Esophagus (tissue), 2 donors: ENCODE measurements at regions not wholly inside any gene's neighbourhood (a gene's known extent, or its start where the extent isn't known, plus 50 kb on each side); places are given as distances from the start of the nearest gene placed in this dataset.

ENCODE experiments used
- H3K27ac ChIP-seq, 2 donors: one replicate each; pipeline ENCODE4 v1.5.1; 2013; ENCODE audit warnings: low read depth in 2 of 2, mild to moderate bottlenecking in 2 of 2, inconsistent platforms in 1 of 2, low read length in 1 of 2, moderate library complexity in 1 of 2
- H3K27me3 ChIP-seq, 2 donors: one replicate each; pipeline ENCODE4 v1.6.1; 2013; ENCODE audit warnings: low read length in 2 of 2, control low read depth in 1 of 2, mild to moderate bottlenecking in 1 of 2; ENCODE audit not compliant: insufficient read depth in 2 of 2, control insufficient read depth in 1 of 2
- H3K36me3 ChIP-seq, 2 donors: one replicate each; pipeline ENCODE4 v1.6.1; 2013; ENCODE audit warnings: low read length in 1 of 2; ENCODE audit not compliant: control insufficient read depth in 2 of 2, insufficient read depth in 2 of 2
- H3K4me1 ChIP-seq, 2 donors: one replicate each; pipeline ENCODE4 v1.6.1; 2013; ENCODE audit warnings: low read length in 1 of 2; ENCODE audit not compliant: control insufficient read depth in 2 of 2, insufficient read depth in 2 of 2
- H3K4me3 ChIP-seq, 2 donors: one replicate each; pipeline ENCODE4 v1.5.1; 2013; ENCODE audit warnings: low read length in 2 of 2, mild to moderate bottlenecking in 2 of 2, low read depth in 1 of 2, moderate library complexity in 1 of 2
- H3K9me3 ChIP-seq, 2 donors: one replicate each; pipeline ENCODE4 v1.6.1; 2013; ENCODE audit warnings: mild to moderate bottlenecking in 2 of 2, low read depth in 1 of 2, low read length in 1 of 2, moderate library complexity in 1 of 2; ENCODE audit not compliant: control insufficient read depth in 2 of 2, insufficient read depth in 1 of 2
- WGBS, 2 donors: extraction: QIAGEN DNeasy Blood & Tissue Kit; methylation state at CpG; one replicate each; pipeline ENCODE4 v1.1.7; 2013; 5-methylcytosine and 5-hydroxymethylcytosine counted together
- donor health status: healthy with polysubstance abuse.
- donor health status: Bipolar disorder and iron deficiency.

GRCh38 chr11:80593648-80594374 is 1153.0 kb upstream of the TENM4 start:
- Histone ChIP-seq H3K9me3 (no peaks in the 10 kb centered on the region), H3K27ac (no peak overlapping the region)
- WGBS, 2 donors: 28 to 33% methylated on average over 2 of the region's 2 CpGs

GRCh38 chr11:80592546-80592945 is 1151.7 kb upstream of the TENM4 start:
- Histone ChIP-seq H3K27me3 (no peaks in the 10 kb centered on the region), H3K4me3 (no peak overlapping the region), H3K36me3 (no peaks in the 10 kb centered on the region), H3K27ac (no peak overlapping the region), H3K9me3 (no peaks in the 10 kb centered on the region), H3K4me1 (no peaks in the 10 kb centered on the region)
- 68 to 72% methylated on average over 4 of the region's 4 CpGs for WGBS, 2 donors

More at GRCh38 chr11:80593648-80594374, 1153.0 kb upstream of the TENM4 start:
- no peak overlapping the region for H3K4me3 ChIP-seq
- no peaks in the 10 kb centered on the region for H3K4me1 ChIP-seq
- no peaks in the 10 kb centered on the region for H3K27me3 ChIP-seq
- H3K36me3 ChIP-seq: no peaks in the 10 kb centered on the region

- Histone ChIP-seq H3K36me3 (no peaks in the 10 kb centered on the region), H3K27me3 (no peaks in the 10 kb centered on the region), H3K4me3 (no peak overlapping the region), H3K4me1 (no peaks in the 10 kb centered on the region), H3K27ac (no peak overlapping the region), H3K9me3 (no peaks in the 10 kb centered on the region)
- WGBS, 2 donors: 71 to 75% methylated on average over 2 of the region's 2 CpGs
These were observed 1147.1 kb upstream of the TENM4 start for GRCh38 chr11:80587906-80588305.

- H3K4me1 ChIP-seq: no peaks in the 10 kb centered on the region
These were observed 1145.6 kb upstream of the TENM4 start for GRCh38 chr11:80586464-80586863.

GRCh38 chr11:80584661-80585060 is 1143.8 kb upstream of the TENM4 start:
- 95 to 96% methylated on average over 3 of the region's 3 CpGs for WGBS, 2 donors
- Histone ChIP-seq H3K4me3 (no peak overlapping the region), H3K27ac (no peak overlapping the region), H3K9me3 (no peaks in the 10 kb centered on the region), H3K36me3 (no peaks in the 10 kb centered on the region), H3K27me3 (no peaks in the 10 kb centered on the region), H3K4me1 (no peaks in the 10 kb centered on the region)

More at GRCh38 chr11:80586464-80586863, 1145.6 kb upstream of the TENM4 start:
- no peaks in the 10 kb centered on the region for H3K9me3 ChIP-seq
- 92 to 96% methylated on average over 1 of the region's 1 CpG for WGBS, 2 donors
- no peaks in the 10 kb centered on the region for H3K36me3 ChIP-seq
- H3K27me3 ChIP-seq: no peaks in the 10 kb centered on the region
- H3K27ac ChIP-seq: no peak overlapping the region
- H3K4me3 ChIP-seq: no peak overlapping the region

GRCh38 chr11:80569832-80570231 is 1129.0 kb upstream of the TENM4 start:
- Histone ChIP-seq H3K27me3 (no peaks in the 10 kb centered on the region), H3K4me3 (no peak overlapping the region), H3K9me3 (peaks cover 0 to 4% of the 10 kb centered on the region in 2 donors), H3K4me1 (no peaks in the 10 kb centered on the region), H3K36me3 (no peaks in the 10 kb centered on the region), H3K27ac (no peak overlapping the region)
- 86 to 87% methylated on average over 2 of the region's 2 CpGs for WGBS, 2 donors

- Histone ChIP-seq H3K36me3 (no peaks in the 10 kb centered on the region), H3K9me3 (no peaks in the 10 kb centered on the region), H3K4me3 (no peak overlapping the region), H3K27me3 (peaks cover 0 to 3% of the 10 kb centered on the region in 2 donors), H3K27ac (no peak overlapping the region), H3K4me1 (no peaks in the 10 kb centered on the region)
- 76 to 81% methylated on average over 5 of the region's 5 CpGs for WGBS, 2 donors
These were observed 1124.4 kb upstream of the TENM4 start for GRCh38 chr11:80565231-80565630.

- Histone ChIP-seq H3K9me3 (no peaks in the 10 kb centered on the region), H3K27ac (no peak overlapping the region), H3K27me3 (peaks cover 0 to 3% of the 10 kb centered on the region in 2 donors), H3K36me3 (no peaks in the 10 kb centered on the region), H3K4me1 (no peaks in the 10 kb centered on the region), H3K4me3 (no peak overlapping the region)
- 52 to 53% methylated on average over 4 of the region's 4 CpGs for WGBS, 2 donors
These were observed 1121.8 kb upstream of the TENM4 start for GRCh38 chr11:80562523-80563125.

- H3K27ac ChIP-seq: no peak overlapping the region
- H3K4me1 ChIP-seq: no peaks in the 10 kb centered on the region
- no peaks in the 10 kb centered on the region for H3K36me3 ChIP-seq
- H3K27me3 ChIP-seq: peaks cover 0 to 3% of the 10 kb centered on the region in 2 donors
- no peaks in the 10 kb centered on the region for H3K9me3 ChIP-seq
- WGBS, 2 donors: 83 to 95% methylated on average over 2 of the region's 2 CpGs
- no peak overlapping the region for H3K4me3 ChIP-seq
These were observed 1119.1 kb upstream of the TENM4 start for GRCh38 chr11:80559942-80560341.

- Histone ChIP-seq H3K4me3 (no peak overlapping the region), H3K27ac (no peak overlapping the region), H3K9me3 (no peaks in the 10 kb centered on the region), H3K27me3 (no peaks in the 10 kb centered on the region), H3K36me3 (no peaks in the 10 kb centered on the region), H3K4me1 (no peaks in the 10 kb centered on the region)
- 85 to 88% methylated on average over 2 of the region's 2 CpGs for WGBS, 2 donors
These were observed 1112.7 kb upstream of the TENM4 start for GRCh38 chr11:80553565-80553964.
